Heart left ventricle (tissue), 16 donors: ENCODE measurements at regions not wholly inside any gene's neighbourhood (a gene's known extent, or its start where the extent isn't known, plus 50 kb on each side); places are given as distances from the start of the nearest gene placed in this dataset.
A peak's percentile ranks its signal among the peaks of the same experiment; 100 is the strongest.

Source experiments
- ATAC-seq, 4 donors: fragments of 200-7000 bp; cut with Tn5 transposase; one replicate each; pipeline ENCODE4 v1.9.1; 2020 to 2022; ENCODE audit warnings: moderate library complexity in 4 of 4, mild to moderate bottlenecking in 3 of 4, moderate number of reproducible peaks in 1 of 4
- DNase-seq, 5 donors: peaks; one replicate each; pipeline ENCODE4 v3.0.0-alpha.2; 2020
- H3K27ac ChIP-seq, 12 donors: fragments of 200-600 bp; sonication (generic) in 4 of 12; one replicate each; pipeline versions ENCODE4 v1.5.0 to v1.8.0; 2016 to 2022; ENCODE audit warnings: mild to moderate bottlenecking in 2 of 12
- H3K27me3 ChIP-seq, 9 donors: fragments of 200-600 bp; sonication (generic) in 2 of 9; one replicate each; pipeline versions ENCODE4 v1.5.1 to v1.8.0; 2016 to 2022; ENCODE audit warnings: mild to moderate bottlenecking in 3 of 9
- H3K36me3 ChIP-seq, 9 donors: fragments of 200-600 bp; sonication (generic) in 2 of 9; one replicate each; pipeline versions ENCODE4 v1.5.0 to v1.8.0; 2018 to 2022; ENCODE audit warnings: mild to moderate bottlenecking in 2 of 9
- H3K4me1 ChIP-seq, 12 donors: fragments of 200-600 bp; sonication (generic) in 4 of 12; one replicate each; pipeline versions ENCODE4 v1.5.0 to v1.8.0; 2016 to 2022; ENCODE audit warnings: mild to moderate bottlenecking in 3 of 12
- H3K4me3 ChIP-seq, 12 donors: fragments of 200-600 bp; sonication (generic) in 4 of 12; one replicate each; pipeline versions ENCODE4 v1.5.0 to v1.8.0; 2017 to 2022; ENCODE audit warnings: mild to moderate bottlenecking in 9 of 12, moderate library complexity in 4 of 12
- H3K9me3 ChIP-seq, 12 donors: fragments of 200-600 bp; sonication (generic) in 4 of 12; one replicate each; pipeline versions ENCODE4 v1.5.0 to v1.8.0; 2016 to 2022; ENCODE audit warnings: mild to moderate bottlenecking in 1 of 12
- CTCF ChIP-seq, 12 donors: fragments of 200-600 bp; sonication (generic) in 4 of 12; IDR thresholded peaks; one replicate each; pipeline versions ENCODE4 v1.5.0 to v1.8.0; 2018 to 2022; ENCODE audit warnings: antibody characterized with exemption in 12 of 12, mild to moderate bottlenecking in 5 of 12
- POLR2A ChIP-seq, 2 donors: fragments of 450-650 bp; IDR thresholded peaks; one replicate each; pipeline ENCODE4 v1.6.1; 2017; ENCODE audit warnings: antibody characterized with exemption in 2 of 2, mild to moderate bottlenecking in 2 of 2, moderate library complexity in 2 of 2
- WGBS, 4 donors: extraction: QIAGEN DNeasy Blood & Tissue Kit in 2 of 4; methylation state at CpG; one replicate each; pipeline versions ENCODE4 v1.1.5 to v1.1.7; 2013 to 2018; 5-methylcytosine and 5-hydroxymethylcytosine counted together
- intact Hi-C, 10 donors: fragments of 100-400 bp; cut with DNase I; formaldehyde crosslinking; loops; one replicate each; pipeline versions ENCODE4 v1.11.1 to v1.14.2; 2022
- donor health status: ischemic (EF 13 %, LVEDD 7.1; RV severe dilation, severe dysfunction).
- donor health status: healthy with polysubstance abuse.
- donor health status: DM: no; HTN: yes; CAD: no.
- donor health status: DM: no; HTN: no; CAD: no.
- donor health status: ischemic (EF 25% LVEDD 6.9; RV normal size, moderate dysfunction).
- donor health status: ischemic (EF 25% LVEDD 5.7; RV mildly dilated, moderate dysfunction).
- donor health status: healthy.
- donor health status: DM: yes; HTN: yes; CAD: no.
- donor health status: ischemic (EF 35%, LVEDD 5.7; RV mildly dilated, moderate dysfunction).
- donor health status: nonischemic (EF 11% LVEDD 7.7; RV severe dilation, severe dysfunction).
- donor health status: DM: yes; HTN: yes; CAD: no.
- donor health status: PGD.
- donor health status: ischemic (EF 29% LVEDD 5.4; RV normal size, mild dysfunction).
- donor health status: nonischemic (EF 23%, LVEDD 6.1; RV moderate dilation, normal function).

DNA sequence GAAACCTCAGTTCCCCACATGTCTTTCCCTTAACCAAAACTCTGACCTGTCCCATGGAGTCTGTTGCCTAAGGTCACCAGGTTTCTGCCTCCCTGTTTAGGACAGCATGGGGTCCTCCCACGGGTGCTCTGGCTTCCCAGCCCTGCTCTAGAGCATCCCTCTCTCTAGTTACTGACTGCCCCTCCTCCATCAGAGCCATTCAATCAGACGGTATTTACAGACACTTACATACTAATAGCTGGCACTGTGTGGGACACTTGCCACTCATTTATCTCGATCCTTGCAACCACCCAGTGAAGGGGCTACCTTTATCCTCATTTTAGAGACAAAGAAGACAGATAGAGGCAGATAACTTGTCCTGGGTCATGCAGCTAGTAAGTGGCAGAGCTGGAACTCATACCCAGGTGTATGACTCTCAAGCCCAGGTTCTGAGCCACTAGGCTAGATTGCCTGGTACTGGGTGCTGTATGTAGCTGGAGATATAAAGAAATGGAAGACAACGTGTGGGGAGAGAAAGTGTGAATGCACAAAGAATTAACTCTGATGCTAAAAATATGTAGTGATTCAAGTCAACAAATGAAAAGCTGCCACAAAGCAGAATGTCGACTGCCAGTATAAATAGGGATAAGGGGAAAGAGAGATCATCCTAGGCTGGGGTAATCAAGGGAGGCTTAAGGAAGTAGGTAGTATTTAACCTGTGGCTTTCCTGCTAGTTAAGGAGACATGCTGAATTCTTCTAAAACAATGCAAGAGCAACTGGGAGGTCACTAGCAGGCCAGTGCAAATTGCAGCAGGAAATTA, 52.5 kb upstream of the PDE8B start:
- no peak overlapping the region for H3K4me3 ChIP-seq
- peak in 3 of 4 donors; percentile 50 to 55 (median 51) for ATAC-seq
- peak overlapping the region in 6 of 12 donors; percentile 25 to 63 (median 35) for H3K27ac ChIP-seq
- no peaks in the 10 kb centered on the region for H3K27me3 ChIP-seq
- 30 to 37% (median 30%) methylated on average over 5 of the region's 5 CpGs for WGBS, 4 donors
- DNase-seq, result no peak
- no peaks in the 10 kb centered on the region for H3K36me3 ChIP-seq
- H3K9me3 ChIP-seq, result no peaks in the 10 kb centered on the region
- intact Hi-C loops, result no loop called here
- TF ChIP-seq CTCF (IDR thresholded peaks at IDR 0.05), result no peak
- no peak for TF ChIP-seq POLR2A (IDR thresholded peaks at IDR 0.05)
- H3K4me1 ChIP-seq, result peaks cover 0 to 7% (median 0%) of the 10 kb centered on the region in 12 donors

DNA sequence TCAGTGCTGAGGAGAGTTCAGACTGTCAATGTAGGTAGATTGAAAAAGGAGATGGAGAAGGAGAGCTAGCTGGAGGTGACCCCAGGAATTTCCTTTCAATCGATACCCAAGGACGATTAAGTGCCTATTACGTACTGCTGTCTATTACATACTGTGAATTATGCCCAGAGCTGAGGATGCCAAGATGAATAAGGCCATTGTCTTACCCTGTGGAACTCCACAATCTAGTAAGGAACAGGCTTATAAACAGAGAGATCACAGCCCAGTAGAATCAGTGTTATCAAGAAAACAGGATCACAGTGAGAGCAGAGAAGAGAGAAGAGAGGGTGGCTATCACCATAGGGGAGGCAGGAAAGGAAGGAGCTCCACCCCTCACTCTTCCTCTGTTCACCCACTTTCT, 54.1 kb upstream of the PDE8B start:
- WGBS, 4 donors, result 84 to 90% (median 86%) methylated on average over 3 of the region's 3 CpGs
- Histone ChIP-seq H3K27ac (no peak overlapping the region), H3K27me3 (no peaks in the 10 kb centered on the region), H3K9me3 (no peaks in the 10 kb centered on the region), H3K36me3 (no peaks in the 10 kb centered on the region), H3K4me1 (peaks cover 0 to 7% (median 0%) of the 10 kb centered on the region in 12 donors), H3K4me3 (no peak overlapping the region)
- intact Hi-C loops, result no loop called here
- DNase-seq (no peak), ATAC-seq (no peak)
- TF ChIP-seq POLR2A (IDR thresholded peaks at IDR 0.05) (no peak), CTCF (IDR thresholded peaks at IDR 0.05) (no peak)

- Histone ChIP-seq H3K4me1 (peaks cover 0 to 7% (median 0%) of the 10 kb centered on the region in 12 donors), H3K4me3 (no peak overlapping the region), H3K9me3 (no peaks in the 10 kb centered on the region), H3K27ac (no peak overlapping the region), H3K27me3 (no peaks in the 10 kb centered on the region), H3K36me3 (no peaks in the 10 kb centered on the region)
- WGBS, 4 donors, result 86 to 92% (median 89%) methylated on average over 8 of the region's 8 CpGs
- DNase-seq (no peak), ATAC-seq (no peak)
- intact Hi-C loops, result no loop called here
- TF ChIP-seq CTCF (IDR thresholded peaks at IDR 0.05) (no peak), POLR2A (IDR thresholded peaks at IDR 0.05) (no peak)
Measured at GRCh38 chr5:77155179-77155785, 55.2 kb upstream of the PDE8B start.

DNA sequence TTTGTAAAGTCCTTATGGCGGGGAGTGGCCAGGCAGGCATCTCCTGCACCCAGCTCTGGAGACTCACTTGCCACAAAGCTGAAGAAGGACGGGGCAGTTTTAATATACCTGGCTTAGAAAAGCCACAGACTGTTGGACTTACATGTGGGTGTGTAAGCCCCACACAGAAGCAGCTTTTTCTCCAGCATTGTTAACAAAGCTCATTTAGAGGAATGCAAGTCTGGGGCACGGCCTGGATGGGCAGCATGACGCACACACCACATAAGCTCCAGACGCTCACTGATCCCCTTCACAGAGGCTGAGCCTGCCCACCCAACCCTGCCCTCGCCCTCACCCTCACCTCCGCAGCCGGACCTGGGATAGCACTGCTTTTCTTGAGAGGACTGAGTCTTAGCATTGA, 58.0 kb upstream of the PDE8B start:
- no peaks in the 10 kb centered on the region for H3K9me3 ChIP-seq
- peaks cover 0 to 1% (median 0%) of the 10 kb centered on the region in 12 donors for H3K4me1 ChIP-seq
- no peaks in the 10 kb centered on the region for H3K27me3 ChIP-seq
- WGBS, 4 donors, result 89 to 95% (median 93%) methylated on average over 5 to 8 of the region's 8 CpGs
- intact Hi-C loops, result no loop called here
- no peak overlapping the region for H3K27ac ChIP-seq
- ATAC-seq, result no peak
- H3K36me3 ChIP-seq, result no peaks in the 10 kb centered on the region
- H3K4me3 ChIP-seq, result no peak overlapping the region
- no peak for TF ChIP-seq CTCF (IDR thresholded peaks at IDR 0.05)
- no peak for TF ChIP-seq POLR2A (IDR thresholded peaks at IDR 0.05)
- no peak for DNase-seq
